H1 (cell line): ENCODE measurements at regions not wholly inside any gene's neighbourhood (a gene's known extent, or its start where the extent isn't known, plus 50 kb on each side); places are given as distances from the start of the nearest gene placed in this dataset.

Experiments
- CHD7 ChIP-seq: fragments of 300-600 bp; sonication (generic); IDR thresholded peaks from 2 replicates; pipeline ENCODE4 v1.7.1; 2012; ENCODE audit warnings: low read length, moderate library complexity, mild to moderate bottlenecking, inconsistent platforms; ENCODE audit not compliant: insufficient replicate concordance
- SP2 ChIP-seq: IDR thresholded peaks from 2 replicates; pipeline ENCODE4 v1.6.1; 2012; ENCODE audit warnings: mild to moderate bottlenecking, low read length, inconsistent platforms

GRCh38 chr6:54706844-54707605 lies 139.5 kb upstream of the FAM83B start (continued):
- no peak for TF ChIP-seq CHD7
- no peak for TF ChIP-seq SP2
